H1 (cell line): ENCODE measurements at regions not wholly inside any gene's neighbourhood (a gene's known extent, or its start where the extent isn't known, plus 50 kb on each side); places are given as distances from the start of the nearest gene placed in this dataset.

Experiments used
- KDM5A ChIP-seq: fragments of 200-600 bp; IDR thresholded peaks from 2 replicates; pipeline ENCODE4 v1.7.1; 2012; ENCODE audit warnings: mild to moderate bottlenecking, low read length, inconsistent platforms, mixed read lengths
- RBBP5 ChIP-seq: IDR thresholded peaks from 2 replicates; pipeline ENCODE4 v1.7.1; 2012; ENCODE audit warnings: low read depth, mild to moderate bottlenecking, inconsistent platforms, low read length, moderate library complexity, borderline replicate concordance
- RNF2 ChIP-seq: fragments of 200-900, 300-1000 bp; sonication (generic); IDR thresholded peaks from 2 replicates; pipeline ENCODE4 v1.7.1; 2016; ENCODE audit warnings: borderline replicate concordance, low read depth, mild to moderate bottlenecking, antibody characterized with exemption, low read length; ENCODE audit not compliant: poor library complexity, severe bottlenecking; ENCODE audit errors: missing control alignments
- TF ChIP-seq, protein P1 (sequence below): fragments of 300-600 bp; sonication (generic); IDR thresholded peaks from 2 replicates; pipeline ENCODE4 v1.7.1; 2012; ENCODE audit warnings: low read length, moderate library complexity, mild to moderate bottlenecking, inconsistent platforms; ENCODE audit not compliant: insufficient replicate concordance
- TF ChIP-seq, protein P2 (sequence below): IDR thresholded peaks from 2 replicates; pipeline ENCODE4 v1.6.1; 2012; ENCODE audit warnings: inconsistent platforms

DNA sequence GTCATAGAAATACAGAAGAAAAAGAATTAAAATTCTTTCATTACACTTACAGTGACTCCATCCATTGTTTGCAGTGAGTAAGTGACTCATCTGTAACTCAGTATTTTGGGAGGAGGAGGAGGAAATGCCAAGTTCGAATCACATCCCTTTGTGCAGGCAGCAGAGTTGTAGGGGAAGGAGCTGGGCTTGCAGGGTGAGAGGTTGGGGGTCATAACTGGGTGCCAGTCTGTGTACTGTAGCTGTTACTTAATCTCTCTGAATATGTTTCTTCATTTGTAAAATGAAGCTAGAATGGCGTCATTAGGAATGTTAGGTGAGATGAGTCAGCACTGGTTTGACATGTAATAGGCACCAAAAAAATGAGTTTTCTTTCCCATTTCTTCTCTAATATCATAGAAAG is 235.7 kb upstream of the ADAMTSL1 start (continued):
- TF ChIP-seq, protein P1, sequence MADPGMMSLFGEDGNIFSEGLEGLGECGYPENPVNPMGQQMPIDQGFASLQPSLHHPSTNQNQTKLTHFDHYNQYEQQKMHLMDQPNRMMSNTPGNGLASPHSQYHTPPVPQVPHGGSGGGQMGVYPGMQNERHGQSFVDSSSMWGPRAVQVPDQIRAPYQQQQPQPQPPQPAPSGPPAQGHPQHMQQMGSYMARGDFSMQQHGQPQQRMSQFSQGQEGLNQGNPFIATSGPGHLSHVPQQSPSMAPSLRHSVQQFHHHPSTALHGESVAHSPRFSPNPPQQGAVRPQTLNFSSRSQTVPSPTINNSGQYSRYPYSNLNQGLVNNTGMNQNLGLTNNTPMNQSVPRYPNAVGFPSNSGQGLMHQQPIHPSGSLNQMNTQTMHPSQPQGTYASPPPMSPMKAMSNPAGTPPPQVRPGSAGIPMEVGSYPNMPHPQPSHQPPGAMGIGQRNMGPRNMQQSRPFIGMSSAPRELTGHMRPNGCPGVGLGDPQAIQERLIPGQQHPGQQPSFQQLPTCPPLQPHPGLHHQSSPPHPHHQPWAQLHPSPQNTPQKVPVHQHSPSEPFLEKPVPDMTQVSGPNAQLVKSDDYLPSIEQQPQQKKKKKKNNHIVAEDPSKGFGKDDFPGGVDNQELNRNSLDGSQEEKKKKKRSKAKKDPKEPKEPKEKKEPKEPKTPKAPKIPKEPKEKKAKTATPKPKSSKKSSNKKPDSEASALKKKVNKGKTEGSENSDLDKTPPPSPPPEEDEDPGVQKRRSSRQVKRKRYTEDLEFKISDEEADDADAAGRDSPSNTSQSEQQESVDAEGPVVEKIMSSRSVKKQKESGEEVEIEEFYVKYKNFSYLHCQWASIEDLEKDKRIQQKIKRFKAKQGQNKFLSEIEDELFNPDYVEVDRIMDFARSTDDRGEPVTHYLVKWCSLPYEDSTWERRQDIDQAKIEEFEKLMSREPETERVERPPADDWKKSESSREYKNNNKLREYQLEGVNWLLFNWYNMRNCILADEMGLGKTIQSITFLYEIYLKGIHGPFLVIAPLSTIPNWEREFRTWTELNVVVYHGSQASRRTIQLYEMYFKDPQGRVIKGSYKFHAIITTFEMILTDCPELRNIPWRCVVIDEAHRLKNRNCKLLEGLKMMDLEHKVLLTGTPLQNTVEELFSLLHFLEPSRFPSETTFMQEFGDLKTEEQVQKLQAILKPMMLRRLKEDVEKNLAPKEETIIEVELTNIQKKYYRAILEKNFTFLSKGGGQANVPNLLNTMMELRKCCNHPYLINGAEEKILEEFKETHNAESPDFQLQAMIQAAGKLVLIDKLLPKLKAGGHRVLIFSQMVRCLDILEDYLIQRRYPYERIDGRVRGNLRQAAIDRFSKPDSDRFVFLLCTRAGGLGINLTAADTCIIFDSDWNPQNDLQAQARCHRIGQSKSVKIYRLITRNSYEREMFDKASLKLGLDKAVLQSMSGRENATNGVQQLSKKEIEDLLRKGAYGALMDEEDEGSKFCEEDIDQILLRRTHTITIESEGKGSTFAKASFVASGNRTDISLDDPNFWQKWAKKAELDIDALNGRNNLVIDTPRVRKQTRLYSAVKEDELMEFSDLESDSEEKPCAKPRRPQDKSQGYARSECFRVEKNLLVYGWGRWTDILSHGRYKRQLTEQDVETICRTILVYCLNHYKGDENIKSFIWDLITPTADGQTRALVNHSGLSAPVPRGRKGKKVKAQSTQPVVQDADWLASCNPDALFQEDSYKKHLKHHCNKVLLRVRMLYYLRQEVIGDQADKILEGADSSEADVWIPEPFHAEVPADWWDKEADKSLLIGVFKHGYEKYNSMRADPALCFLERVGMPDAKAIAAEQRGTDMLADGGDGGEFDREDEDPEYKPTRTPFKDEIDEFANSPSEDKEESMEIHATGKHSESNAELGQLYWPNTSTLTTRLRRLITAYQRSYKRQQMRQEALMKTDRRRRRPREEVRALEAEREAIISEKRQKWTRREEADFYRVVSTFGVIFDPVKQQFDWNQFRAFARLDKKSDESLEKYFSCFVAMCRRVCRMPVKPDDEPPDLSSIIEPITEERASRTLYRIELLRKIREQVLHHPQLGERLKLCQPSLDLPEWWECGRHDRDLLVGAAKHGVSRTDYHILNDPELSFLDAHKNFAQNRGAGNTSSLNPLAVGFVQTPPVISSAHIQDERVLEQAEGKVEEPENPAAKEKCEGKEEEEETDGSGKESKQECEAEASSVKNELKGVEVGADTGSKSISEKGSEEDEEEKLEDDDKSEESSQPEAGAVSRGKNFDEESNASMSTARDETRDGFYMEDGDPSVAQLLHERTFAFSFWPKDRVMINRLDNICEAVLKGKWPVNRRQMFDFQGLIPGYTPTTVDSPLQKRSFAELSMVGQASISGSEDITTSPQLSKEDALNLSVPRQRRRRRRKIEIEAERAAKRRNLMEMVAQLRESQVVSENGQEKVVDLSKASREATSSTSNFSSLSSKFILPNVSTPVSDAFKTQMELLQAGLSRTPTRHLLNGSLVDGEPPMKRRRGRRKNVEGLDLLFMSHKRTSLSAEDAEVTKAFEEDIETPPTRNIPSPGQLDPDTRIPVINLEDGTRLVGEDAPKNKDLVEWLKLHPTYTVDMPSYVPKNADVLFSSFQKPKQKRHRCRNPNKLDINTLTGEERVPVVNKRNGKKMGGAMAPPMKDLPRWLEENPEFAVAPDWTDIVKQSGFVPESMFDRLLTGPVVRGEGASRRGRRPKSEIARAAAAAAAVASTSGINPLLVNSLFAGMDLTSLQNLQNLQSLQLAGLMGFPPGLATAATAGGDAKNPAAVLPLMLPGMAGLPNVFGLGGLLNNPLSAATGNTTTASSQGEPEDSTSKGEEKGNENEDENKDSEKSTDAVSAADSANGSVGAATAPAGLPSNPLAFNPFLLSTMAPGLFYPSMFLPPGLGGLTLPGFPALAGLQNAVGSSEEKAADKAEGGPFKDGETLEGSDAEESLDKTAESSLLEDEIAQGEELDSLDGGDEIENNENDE, result no peak
- TF ChIP-seq RBBP5, result no peak
- TF ChIP-seq, protein P2, sequence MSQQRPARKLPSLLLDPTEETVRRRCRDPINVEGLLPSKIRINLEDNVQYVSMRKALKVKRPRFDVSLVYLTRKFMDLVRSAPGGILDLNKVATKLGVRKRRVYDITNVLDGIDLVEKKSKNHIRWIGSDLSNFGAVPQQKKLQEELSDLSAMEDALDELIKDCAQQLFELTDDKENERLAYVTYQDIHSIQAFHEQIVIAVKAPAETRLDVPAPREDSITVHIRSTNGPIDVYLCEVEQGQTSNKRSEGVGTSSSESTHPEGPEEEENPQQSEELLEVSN, result no peak
- no peak for TF ChIP-seq KDM5A
- no peak for TF ChIP-seq RNF2
